ENCODE measurements at regions not wholly inside any gene's neighbourhood (a gene's known extent, or its start where the extent isn't known, plus 50 kb on each side); places are given as distances from the start of the nearest gene placed in this dataset.

- DNase-seq: no peak
Observed at GRCh38 chr1:55420929-55421716, 206.0 kb upstream of the USP24 start.

- DNase-seq: no peak
Observed at GRCh38 chr1:55420026-55420425, 204.9 kb upstream of the USP24 start.

- DNase-seq: no peak
Observed at GRCh38 chr1:55418208-55419000, 203.2 kb upstream of the USP24 start.

- no peak for DNase-seq
Observed at GRCh38 chr1:55416164-55416842, 201.1 kb upstream of the USP24 start.

- no peak for DNase-seq
Observed at GRCh38 chr1:55413286-55413685, 198.1 kb upstream of the USP24 start.

GRCh38 chr1:55412060-55412459, 196.9 kb upstream of the USP24 start:
- no peak for DNase-seq

- DNase-seq: peak; percentile 12
Observed at GRCh38 chr1:55402671-55403464, 187.7 kb upstream of the USP24 start.

GRCh38 chr1:55402142-55402541, 187.0 kb upstream of the USP24 start:
- DNase-seq: peak; percentile 8

- no peak for DNase-seq
Observed at GRCh38 chr1:55400508-55400907, 185.3 kb upstream of the USP24 start.

GRCh38 chr1:55399346-55399745, 184.2 kb upstream of the USP24 start:
- no peak for DNase-seq

- no peak for DNase-seq
Observed at GRCh38 chr1:55396381-55396891, 181.3 kb upstream of the USP24 start.

GRCh38 chr1:55388960-55389359, 173.8 kb upstream of the USP24 start:
- DNase-seq: no peak

GRCh38 chr1:55387145-55387544, 172.0 kb upstream of the USP24 start:
- DNase-seq: no peak

GRCh38 chr1:55386456-55386855, 171.3 kb upstream of the USP24 start:
- DNase-seq: no peak

GRCh38 chr1:55385402-55386018, 170.3 kb upstream of the USP24 start:
- no peak for DNase-seq

GRCh38 chr1:55384637-55385036, 169.5 kb upstream of the USP24 start:
- DNase-seq: no peak

- no peak for DNase-seq
Observed at GRCh38 chr1:55382806-55383305, 167.7 kb upstream of the USP24 start.

- DNase-seq: no peak
Observed at GRCh38 chr1:55381983-55382382, 166.8 kb upstream of the USP24 start.

- DNase-seq: no peak
Observed at GRCh38 chr1:55381491-55381890, 166.3 kb upstream of the USP24 start.

- DNase-seq: no peak
Observed at GRCh38 chr1:55380355-55380970, 165.3 kb upstream of the USP24 start.

- DNase-seq: peak; percentile 38
Observed at GRCh38 chr1:55378582-55378981, 163.4 kb upstream of the USP24 start.
